WTC11 (cell line): ENCODE measurements at regions not wholly inside any gene's neighbourhood (a gene's known extent, or its start where the extent isn't known, plus 50 kb on each side); places are given as distances from the start of the nearest gene placed in this dataset.

ENCODE experiments used
- JUN ChIP-seq: sonication (generic); formaldehyde crosslinking; IDR thresholded peaks from 2 replicates; pipeline ENCODE4 v1.8.0; 2023; ENCODE audit warnings: mild to moderate bottlenecking, missing genetic modification reagents
- USF1 ChIP-seq: sonication (generic); formaldehyde crosslinking; IDR thresholded peaks from 2 replicates; pipeline ENCODE4 v1.8.0; 2022; ENCODE audit warnings: mild to moderate bottlenecking, missing genetic modification reagents
- ZBTB43 ChIP-seq: sonication (generic); formaldehyde crosslinking; IDR thresholded peaks from 2 replicates; pipeline ENCODE4 v1.8.1; 2023; ENCODE audit warnings: mild to moderate bottlenecking, missing genetic modification reagents
- ZNF425 ChIP-seq: fragments of 250-450 bp; sonication (Bioruptor Pico); conservative IDR thresholded peaks from 2 replicates; pipeline ENCODE4 v1.9.0; 2021; ENCODE audit warnings: mild to moderate bottlenecking

- TF ChIP-seq ZBTB43 (CRISPR knock-in tag) (no peak), JUN (CRISPR knock-in tag) (no peak), USF1 (CRISPR knock-in tag) (no peak), ZNF425 (no peak)
Observed at GRCh38 chr5:119876522-119876921, 247.2 kb downstream of the FAM170A start.
